Spleen (tissue), 11 donors: ENCODE measurements at regions not wholly inside any gene's neighbourhood (a gene's known extent, or its start where the extent isn't known, plus 50 kb on each side); places are given as distances from the start of the nearest gene placed in this dataset.

ENCODE experiments used
- DNase-seq: peaks from one replicate; pipeline ENCODE4 v3.0.0-alpha.2; 2020
- H3K27ac ChIP-seq, 8 donors: fragments of 200-600 bp; sonication (generic) in 7 of 8; 1 replicate in 4 of 8; 2 replicates in 4 of 8; pipeline versions ENCODE4 v1.5.0 to v1.8.0; 2016 to 2021; ENCODE audit warnings: inconsistent platforms in 4 of 8, mild to moderate bottlenecking in 4 of 8, moderate library complexity in 1 of 8
- H3K27me3 ChIP-seq, 7 donors: fragments of 200-600 bp; sonication (generic) in 6 of 7; replicated peaks in 1 of 7; 1 replicate in 4 of 7; 2 replicates in 3 of 7; pipeline versions ENCODE4 v1.5.0 to v1.8.0; 2016 to 2021; ENCODE audit warnings: inconsistent platforms in 3 of 7, mild to moderate bottlenecking in 1 of 7
- H3K36me3 ChIP-seq, 6 donors: fragments of 200-600 bp; sonication (generic) in 5 of 6; 1 replicate in 4 of 6; 2 replicates in 2 of 6; pipeline versions ENCODE4 v1.5.0 to v1.8.0; 2016 to 2021; ENCODE audit warnings: inconsistent platforms in 2 of 6
- H3K4me1 ChIP-seq, 6 donors: fragments of 200-600 bp; sonication (generic) in 5 of 6; 1 replicate in 3 of 6; 2 replicates in 3 of 6; pipeline versions ENCODE4 v1.5.0 to v1.8.0; 2016 to 2021; ENCODE audit warnings: inconsistent platforms in 3 of 6
- H3K4me3 ChIP-seq, 8 donors: fragments of 200-600 bp; sonication (generic) in 7 of 8; 1 replicate in 4 of 8; 2 replicates in 4 of 8; pipeline versions ENCODE4 v1.5.0 to v1.8.0; 2016 to 2021; ENCODE audit warnings: inconsistent platforms in 4 of 8, mild to moderate bottlenecking in 4 of 8, moderate library complexity in 2 of 8
- H3K9me3 ChIP-seq, 8 donors: fragments of 200-600 bp; sonication (generic) in 7 of 8; 1 replicate in 4 of 8; 2 replicates in 4 of 8; pipeline versions ENCODE4 v1.5.0 to v1.8.0; 2016 to 2021; ENCODE audit warnings: inconsistent platforms in 4 of 8
- CTCF ChIP-seq, 11 experiments: fragments of 200-600 bp in 7 of 11; fragments of 450-650 bp in 4 of 11; sonication (generic) in 4 of 11; IDR thresholded peaks in 8 of 11; conservative IDR thresholded peaks in 3 of 11; 1 replicate in 7 of 11; 2 replicates in 4 of 11; pipeline versions ENCODE4 v1.4.0 to v1.8.0; 2016 to 2021; ENCODE audit warnings: antibody characterized with exemption in 11 of 11, inconsistent platforms in 4 of 11, mild to moderate bottlenecking in 1 of 11
- POLR2A ChIP-seq, 3 donors: fragments of 450-650 bp; IDR thresholded peaks; one replicate each; pipeline ENCODE4 v1.5.1; 2017; ENCODE audit warnings: antibody characterized with exemption in 3 of 3, mild to moderate bottlenecking in 1 of 3
- POLR2AphosphoS5 ChIP-seq, 3 donors: sonication (generic); formaldehyde crosslinking; IDR thresholded peaks; one replicate each; pipeline ENCODE4 v1.5.1; 2017; ENCODE audit warnings: antibody characterized with exemption in 3 of 3
- WGBS, 5 donors: extraction: QIAGEN DNeasy Blood & Tissue Kit in 3 of 5; methylation state at CpG; one replicate each; pipeline versions ENCODE4 v1.1.5 to v1.1.7; 2013 to 2018; 5-methylcytosine and 5-hydroxymethylcytosine counted together
- intact Hi-C: fragments of 100-400 bp; cut with DNase I; formaldehyde crosslinking; loops from one replicate; pipeline ENCODE4 v1.15.0; 2023; ENCODE audit warnings: low total_unique reads
- donor health status: healthy with polysubstance abuse.
- donor health status: DM: no; HTN: no; CAD: no; lungs with moderate emphysema.
- donor health status: DM: no; HTN: no; CAD: no.
- donor health status: Bipolar disorder and iron deficiency.
- donor health status: healthy.
- donor health status: DM: no; HTN: no; CAD: no.
- donor health status: DM: yes; HTN: yes; CAD: no.

DNA sequence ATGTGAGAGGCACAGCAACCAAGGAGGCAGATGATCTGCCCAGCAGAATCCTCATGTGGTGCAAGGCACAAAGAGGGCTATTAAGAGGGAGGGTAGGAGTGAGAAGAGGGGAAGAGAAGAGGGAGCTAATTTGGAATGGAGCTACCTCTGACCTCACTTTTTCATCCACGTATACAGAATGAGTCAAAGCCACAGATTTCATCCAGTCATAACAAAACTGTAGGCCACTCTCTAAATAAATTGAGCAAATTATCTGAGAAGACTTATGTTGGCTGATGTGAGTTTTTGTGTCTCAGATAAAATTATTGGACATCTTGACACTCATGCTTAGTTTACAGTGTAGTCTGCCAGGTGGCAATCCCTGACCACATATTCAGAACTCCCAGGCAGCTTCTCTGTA is 325.6 kb downstream of the TTLL7 start:
- 47 to 93% (median 78%) methylated on average over 1 of the region's 1 CpG for WGBS, 5 donors
- H3K27ac ChIP-seq: no peak overlapping the region

GRCh38 chr1:83671586-83671985 is 327.3 kb downstream of the TTLL7 start:
- H3K4me1 ChIP-seq: no peaks in the 10 kb centered on the region
- no peak for DNase-seq
- peaks cover 0 to 7% (median 5%) of the 10 kb centered on the region in 8 donors for H3K9me3 ChIP-seq
- TF ChIP-seq CTCF (IDR thresholded peaks at IDR 0.05 in 8 of 11, conservative IDR thresholded peaks at IDR 0.05 in 3 of 11) (no peak), POLR2A (IDR thresholded peaks at IDR 0.05) (no peak), POLR2AphosphoS5 (IDR thresholded peaks at IDR 0.05) (no peak)
- no peak overlapping the region for H3K27ac ChIP-seq
- no peak overlapping the region for H3K4me3 ChIP-seq
- intact Hi-C loops: no loop called here
- H3K36me3 ChIP-seq: no peaks in the 10 kb centered on the region
- H3K27me3 ChIP-seq: no peaks in the 10 kb centered on the region

More for the DNA sequence above, 325.6 kb downstream of the TTLL7 start:
- DNase-seq: no peak
- Histone ChIP-seq H3K4me1 (no peaks in the 10 kb centered on the region), H3K9me3 (peaks cover 0 to 7% (median 5%) of the 10 kb centered on the region in 8 donors), H3K36me3 (no peaks in the 10 kb centered on the region), H3K4me3 (no peak overlapping the region), H3K27me3 (no peaks in the 10 kb centered on the region)
- TF ChIP-seq CTCF (IDR thresholded peaks at IDR 0.05 in 8 of 11, conservative IDR thresholded peaks at IDR 0.05 in 3 of 11): no peak
- no peak for TF ChIP-seq POLR2AphosphoS5 (IDR thresholded peaks at IDR 0.05)
- TF ChIP-seq POLR2A (IDR thresholded peaks at IDR 0.05): no peak
- intact Hi-C loops: no loop called here

DNA sequence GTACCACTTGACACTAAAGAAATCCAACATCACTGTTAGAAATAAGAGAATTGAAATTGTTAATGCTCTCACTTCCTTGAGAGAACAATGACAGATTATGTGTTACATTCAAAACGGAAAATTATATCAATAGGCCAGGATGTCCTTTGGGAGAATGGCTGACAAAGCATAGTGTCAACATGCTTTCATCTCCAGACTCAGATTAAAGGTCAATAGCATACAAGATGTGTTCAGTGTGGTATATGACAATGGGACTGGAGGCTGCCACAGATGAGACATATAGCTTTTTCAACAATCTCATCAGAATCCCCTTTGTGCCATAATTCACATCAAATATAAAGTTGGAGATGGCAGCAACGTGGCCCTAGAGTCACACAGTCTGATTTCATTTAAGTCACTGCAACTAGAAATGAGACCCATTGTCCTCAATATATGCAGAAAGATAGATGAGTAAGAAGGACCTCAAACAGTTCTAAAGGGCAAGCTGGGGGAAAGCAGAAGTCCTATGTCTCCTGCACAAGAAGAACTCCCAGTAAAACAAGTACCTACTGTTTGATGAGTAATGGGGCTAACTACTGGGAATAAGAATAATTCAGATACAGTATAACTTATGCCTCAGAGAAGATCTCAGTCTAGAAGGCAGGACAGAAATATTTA is 327.9 kb downstream of the TTLL7 start:
- Histone ChIP-seq H3K36me3 (no peaks in the 10 kb centered on the region), H3K27ac (no peak overlapping the region), H3K27me3 (no peaks in the 10 kb centered on the region), H3K4me3 (no peak overlapping the region), H3K9me3 (peaks cover 0 to 7% (median 5%) of the 10 kb centered on the region in 8 donors), H3K4me1 (no peaks in the 10 kb centered on the region)
- TF ChIP-seq CTCF (IDR thresholded peaks at IDR 0.05 in 8 of 11, conservative IDR thresholded peaks at IDR 0.05 in 3 of 11) (no peak), POLR2AphosphoS5 (IDR thresholded peaks at IDR 0.05) (no peak), POLR2A (IDR thresholded peaks at IDR 0.05) (no peak)
- no peak for DNase-seq
- intact Hi-C loops: no loop called here
- 44 to 70% (median 62%) methylated on average over 2 of the region's 2 CpGs for WGBS, 5 donors

- intact Hi-C loops: no loop called here
- WGBS, 5 donors: 68 to 80% (median 77%) methylated on average over 5 of the region's 5 CpGs
- no peak overlapping the region for H3K4me3 ChIP-seq
These were observed 357.0 kb downstream of the TTLL7 start for GRCh38 chr1:83641796-83642443.

More at GRCh38 chr1:83641796-83642443, 357.0 kb downstream of the TTLL7 start:
- TF ChIP-seq POLR2A (IDR thresholded peaks at IDR 0.05) (no peak), CTCF (IDR thresholded peaks at IDR 0.05 in 8 of 11, conservative IDR thresholded peaks at IDR 0.05 in 3 of 11) (no peak), POLR2AphosphoS5 (IDR thresholded peaks at IDR 0.05) (no peak)
- no peaks in the 10 kb centered on the region for H3K36me3 ChIP-seq
- DNase-seq: no peak
- H3K27ac ChIP-seq: peak overlapping the region in 5 of 8 donors; percentile 4 to 40 (median 31)
- H3K27me3 ChIP-seq: no peaks in the 10 kb centered on the region
- peaks cover 0 to 5% (median 0%) of the 10 kb centered on the region in 6 donors for H3K4me1 ChIP-seq
- no peaks in the 10 kb centered on the region for H3K9me3 ChIP-seq
